Stimulated activated CD8-positive, alpha-beta memory T cell treated with anti-CD3 and anti-CD28 coated beads, Interleukin-7, amount 100 ng/mL, for 1 hour (primary cell): ENCODE measurements at regions not wholly inside any gene's neighbourhood (a gene's known extent, or its start where the extent isn't known, plus 50 kb on each side); places are given as distances from the start of the nearest gene placed in this dataset.
"Not testable (repeated sequence)": the region's sequence is repeated elsewhere in the genome, so short reads cannot be mapped to it uniquely, and the experiment has no call there.

Source experiments
- DNase-seq, 2 donors: peaks; one replicate each; pipeline ENCODE4 v3.0.0-alpha.2; 2020; ENCODE audit warnings: low read depth in 2 of 2

DNA sequence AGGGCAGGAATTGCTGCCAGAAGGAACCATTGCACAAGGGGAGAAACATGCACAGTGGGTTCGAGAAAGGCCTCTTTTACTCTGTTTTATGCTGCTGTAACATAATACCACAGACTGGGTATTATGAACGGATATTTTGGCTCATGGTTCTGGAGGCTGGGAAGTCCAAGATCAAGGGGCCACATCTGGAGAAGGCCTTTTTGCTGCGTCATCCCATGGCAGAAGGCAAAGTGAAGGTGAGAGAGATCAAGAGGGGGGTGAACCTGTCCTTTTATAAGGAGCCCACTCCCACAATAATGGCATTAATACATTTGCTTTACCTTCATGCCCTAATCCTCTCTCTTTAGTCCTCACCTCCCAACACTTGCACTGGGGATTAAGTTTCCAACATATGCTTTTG lies 136.9 kb upstream of the ALDH1B1 start:
- no peak for DNase-seq

DNA sequence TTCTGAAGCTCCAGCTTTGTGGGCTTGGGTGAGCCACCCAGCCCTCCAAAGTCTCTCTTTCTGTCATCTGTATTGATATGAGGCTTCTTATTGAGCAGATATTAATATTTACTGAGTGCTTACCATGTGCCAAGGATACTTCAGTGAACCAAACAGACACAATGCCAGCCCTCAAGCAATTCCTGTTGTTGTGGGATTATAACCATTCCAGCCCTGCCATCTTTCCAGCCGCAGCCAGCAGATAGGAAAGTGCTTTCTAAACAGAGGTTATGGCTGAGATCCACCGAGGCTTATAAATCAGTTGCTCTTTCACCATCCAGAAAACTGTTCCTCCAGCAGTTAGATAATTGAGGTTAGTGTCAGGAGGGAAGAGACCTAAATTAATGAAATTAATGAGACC lies 137.7 kb upstream of the ALDH1B1 start:
- DNase-seq = no peak

DNA sequence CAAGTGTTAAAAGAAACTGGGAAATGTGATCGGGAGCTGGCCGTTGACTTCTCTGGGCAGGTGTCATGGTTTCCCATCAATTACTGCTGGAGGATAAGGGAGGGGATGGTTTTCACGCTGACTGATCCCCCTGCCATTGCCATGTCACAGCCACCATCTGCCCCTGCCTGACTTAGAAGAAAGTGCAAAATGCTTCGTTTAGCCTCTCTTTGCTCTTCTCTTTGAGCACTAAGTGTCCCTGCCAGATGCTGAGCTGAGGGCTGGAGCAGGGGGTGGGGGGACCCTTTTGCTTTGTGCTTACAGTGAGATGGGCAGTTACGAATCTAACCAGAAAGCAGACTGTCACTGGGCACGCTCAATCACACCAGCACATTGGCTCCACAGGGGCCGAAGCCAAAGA lies 138.4 kb upstream of the ALDH1B1 start:
- DNase-seq = no peak

DNA sequence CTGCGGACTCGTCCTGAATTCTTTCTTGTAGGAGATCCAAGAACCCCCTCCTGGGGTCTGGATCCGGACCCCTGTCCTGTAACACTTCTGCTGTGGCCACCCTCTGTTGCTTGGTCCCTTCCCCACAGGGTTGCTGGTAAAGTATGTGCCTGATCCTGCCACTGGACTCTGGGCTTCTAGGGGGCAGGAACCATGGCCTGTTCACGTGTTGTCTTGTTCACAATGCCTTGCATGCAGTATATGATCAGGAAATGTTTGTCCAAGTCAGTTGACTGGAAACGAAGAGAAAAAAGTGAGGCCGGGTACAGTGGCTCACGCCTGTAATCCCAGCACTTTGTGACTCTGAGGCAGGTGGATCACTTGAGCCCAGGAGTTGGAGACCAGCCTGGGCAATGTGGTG lies 139.3 kb upstream of the ALDH1B1 start:
- no peak for DNase-seq

DNA sequence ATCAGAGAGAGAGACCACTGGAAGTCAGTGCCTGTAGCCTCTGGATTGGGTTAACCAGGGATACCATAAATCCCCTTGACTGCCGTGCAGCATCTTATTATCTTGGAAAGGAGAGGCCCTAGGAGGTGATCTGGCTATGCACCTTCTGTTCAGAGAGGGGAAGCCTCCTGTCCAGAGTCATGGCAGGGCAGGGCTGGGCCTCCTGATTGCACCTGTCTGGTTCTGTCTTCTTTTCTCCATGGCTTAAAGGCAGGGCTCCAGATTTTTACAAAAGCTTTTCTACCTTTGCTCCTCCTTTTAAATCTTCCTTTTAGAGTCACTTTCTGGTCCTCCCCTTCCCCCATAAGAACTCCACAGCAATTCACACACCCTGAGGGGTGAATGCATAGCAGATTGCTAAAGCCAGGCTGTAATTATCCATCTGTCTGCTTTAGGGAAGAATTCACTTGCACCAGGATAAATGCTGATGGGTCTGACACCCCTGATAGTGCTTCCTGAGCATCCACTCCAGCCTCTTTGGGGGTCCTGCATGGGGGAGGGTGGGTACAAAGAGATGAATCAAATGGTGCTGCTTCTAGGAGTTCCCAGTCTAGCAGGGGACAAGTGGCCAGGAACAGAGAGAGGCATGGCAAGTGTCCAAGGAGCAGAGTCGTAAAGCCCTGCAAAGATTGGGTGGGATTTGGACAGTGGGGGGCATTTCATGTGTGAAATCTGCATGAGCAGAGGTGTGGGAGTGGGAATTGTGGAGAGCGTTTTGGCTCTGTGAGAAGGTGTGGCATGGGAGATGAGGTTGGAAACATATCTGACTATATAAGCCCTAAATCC lies 141.3 kb upstream of the ALDH1B1 start:
- no peak for DNase-seq

DNA sequence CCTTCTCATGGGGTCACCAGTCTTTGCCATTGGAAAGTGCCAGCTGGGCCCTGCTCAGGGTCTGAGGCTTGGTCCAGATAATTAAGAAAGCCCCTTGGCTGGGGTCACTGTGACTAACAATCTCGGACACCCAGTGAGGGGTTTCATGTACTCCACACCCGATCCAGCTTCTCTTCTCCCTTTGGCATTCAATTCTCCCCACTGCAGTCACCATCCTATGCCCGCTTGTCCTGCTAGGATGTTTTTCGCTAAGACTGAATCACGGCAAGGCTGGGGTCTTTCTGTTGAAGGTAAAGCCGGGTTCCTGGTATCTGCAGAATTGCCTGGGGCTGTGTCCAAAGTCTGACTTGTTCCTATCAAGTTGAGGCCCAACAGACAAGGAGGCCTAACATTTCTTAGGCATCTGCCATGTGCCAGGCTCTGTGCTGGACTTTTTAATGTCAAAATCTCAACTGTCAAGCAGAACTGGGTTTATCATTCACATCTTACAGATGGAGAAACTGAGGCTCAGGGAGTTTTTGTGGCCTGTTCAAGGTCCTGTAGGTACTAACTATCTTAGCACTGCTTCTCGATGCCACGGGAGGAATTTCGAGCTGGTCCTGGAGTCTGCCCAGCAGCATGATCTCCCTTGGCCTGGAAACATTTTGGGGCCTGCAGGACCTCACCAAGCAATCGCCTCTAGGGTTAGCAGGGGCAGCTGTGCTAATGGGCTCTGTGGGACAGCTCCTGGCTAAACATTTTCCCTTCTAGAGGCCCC lies 142.0 kb upstream of the ALDH1B1 start:
- no peak for DNase-seq

DNA sequence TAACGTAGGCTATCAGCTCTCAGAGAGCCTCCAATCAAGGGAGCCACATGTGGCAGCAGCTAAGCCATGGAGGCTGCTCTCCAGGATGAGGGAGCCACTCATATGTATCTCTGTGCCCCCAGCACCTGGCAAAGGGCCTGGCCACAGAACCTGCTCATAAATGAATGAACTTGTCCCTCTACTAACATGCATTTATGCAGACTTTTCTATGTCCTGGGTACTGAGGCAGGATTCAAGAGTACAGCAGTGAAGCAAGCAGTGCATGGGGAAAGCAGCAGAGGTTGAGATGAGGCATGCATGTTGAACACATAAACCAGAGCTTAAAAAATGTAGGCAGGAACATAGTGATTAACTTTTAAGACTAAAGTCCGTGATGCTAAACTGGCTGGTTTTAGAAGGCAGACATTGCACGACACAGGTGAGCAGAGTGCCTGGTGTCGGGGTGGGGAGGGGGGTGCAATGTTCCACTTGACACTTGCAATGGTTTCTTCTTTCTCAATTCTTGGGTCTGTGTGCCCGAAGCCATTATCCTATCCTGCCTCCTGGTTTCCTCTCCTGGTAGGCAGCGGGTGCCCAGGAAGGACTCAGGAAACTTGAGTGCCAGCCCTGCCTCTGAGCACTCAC lies 142.8 kb upstream of the ALDH1B1 start:
- DNase-seq = no peak

DNA sequence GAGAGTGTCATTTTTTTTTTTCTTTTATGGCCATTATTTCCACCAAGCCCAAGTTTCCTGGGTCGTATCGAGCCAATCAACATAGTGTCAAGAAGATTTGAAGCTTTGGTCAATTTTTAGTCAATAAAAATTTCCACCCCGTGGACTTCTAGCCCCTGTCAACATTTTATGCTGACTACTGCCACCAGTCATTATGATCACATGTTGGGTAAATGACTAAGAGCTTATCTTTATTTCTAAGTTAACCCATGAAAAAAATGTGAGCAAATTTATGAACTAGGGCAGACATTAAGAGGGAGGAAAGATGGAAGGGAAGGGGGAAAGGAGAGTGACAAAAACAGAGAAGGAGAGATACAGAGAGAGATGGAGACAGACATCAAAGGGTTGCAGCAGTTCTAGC lies 143.5 kb upstream of the ALDH1B1 start:
- DNase-seq = no peak

DNA sequence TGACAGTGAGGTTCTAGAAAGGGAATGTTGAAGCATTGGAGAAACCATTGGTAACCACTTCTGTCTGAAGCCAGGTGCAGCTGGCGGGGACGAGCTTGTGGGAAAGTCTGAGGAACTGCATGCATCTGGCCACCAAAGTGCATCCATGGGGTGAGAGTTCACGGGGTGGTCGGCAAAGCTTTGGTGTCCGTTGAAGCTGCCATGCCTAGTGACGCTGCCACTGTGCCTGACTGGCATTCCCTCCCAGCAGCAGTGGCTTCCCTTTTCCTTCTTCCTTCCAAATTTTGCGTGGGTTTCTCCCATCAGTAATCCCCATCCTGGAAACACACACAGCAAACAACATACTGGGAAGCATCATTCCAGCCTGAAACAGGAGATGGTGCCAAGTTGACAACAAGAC lies 145.7 kb upstream of the ALDH1B1 start:
- no peak for DNase-seq

DNA sequence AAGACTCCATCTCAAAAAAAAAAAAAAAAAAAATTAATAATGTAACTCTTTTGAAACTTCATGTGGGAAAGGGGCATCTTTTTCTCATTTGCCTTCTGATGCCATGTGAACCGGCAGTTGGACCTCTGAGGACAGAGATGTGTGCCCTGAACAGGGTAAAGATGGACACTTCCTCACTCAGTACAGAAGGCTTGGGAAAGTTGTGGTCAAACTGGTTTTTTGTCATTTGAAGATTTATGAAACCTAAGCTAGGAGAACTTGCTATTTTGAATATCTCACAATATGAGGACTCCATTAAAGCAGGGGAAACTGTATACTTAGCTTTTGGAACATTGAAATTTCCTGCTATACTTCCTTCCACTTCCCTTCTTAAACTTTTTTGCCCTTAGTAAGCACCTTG lies 147.5 kb upstream of the ALDH1B1 start:
- no peak for DNase-seq

DNA sequence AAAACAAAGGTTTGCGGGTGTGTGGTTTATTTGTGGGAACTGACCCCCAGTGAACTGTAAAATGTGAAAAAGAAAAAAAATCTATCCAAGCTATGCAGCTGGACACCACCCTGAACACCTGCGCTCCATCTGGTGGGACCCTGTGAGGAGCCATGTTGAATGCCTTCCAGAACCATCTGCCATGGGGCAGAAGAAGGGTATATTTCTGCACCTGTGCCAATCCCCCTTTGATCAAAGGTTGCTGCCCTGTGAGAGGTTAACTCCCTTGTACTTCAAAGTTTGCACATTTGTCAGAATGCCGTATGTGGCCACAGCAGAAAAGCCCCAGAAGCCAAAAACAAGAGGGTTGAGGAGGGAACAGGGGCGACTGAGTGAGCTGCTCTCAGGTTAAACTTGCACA lies 148.5 kb upstream of the ALDH1B1 start:
- DNase-seq = no peak

DNA sequence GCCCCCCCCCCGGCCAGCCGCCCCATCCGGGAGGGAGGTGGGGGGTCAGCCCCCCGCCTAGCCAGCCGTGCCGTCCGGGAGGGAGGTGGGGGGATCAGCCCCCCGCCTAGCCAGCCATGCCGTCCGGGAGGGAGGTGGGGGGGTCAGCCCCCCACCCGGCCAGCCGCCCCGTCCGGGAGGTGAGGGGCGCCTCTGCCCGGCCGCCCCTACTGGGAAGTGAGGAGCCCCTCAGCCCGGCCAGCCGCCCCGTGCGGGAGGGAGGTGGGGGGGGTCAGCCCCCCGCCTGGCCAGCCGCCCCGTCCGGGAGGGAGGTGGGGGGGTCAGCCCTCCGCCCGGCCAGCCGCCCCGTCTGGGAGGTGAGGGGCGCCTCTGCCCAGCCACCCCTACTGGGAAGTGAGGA lies 150.4 kb upstream of the ALDH1B1 start:
- not testable (repeated sequence) for DNase-seq

DNA sequence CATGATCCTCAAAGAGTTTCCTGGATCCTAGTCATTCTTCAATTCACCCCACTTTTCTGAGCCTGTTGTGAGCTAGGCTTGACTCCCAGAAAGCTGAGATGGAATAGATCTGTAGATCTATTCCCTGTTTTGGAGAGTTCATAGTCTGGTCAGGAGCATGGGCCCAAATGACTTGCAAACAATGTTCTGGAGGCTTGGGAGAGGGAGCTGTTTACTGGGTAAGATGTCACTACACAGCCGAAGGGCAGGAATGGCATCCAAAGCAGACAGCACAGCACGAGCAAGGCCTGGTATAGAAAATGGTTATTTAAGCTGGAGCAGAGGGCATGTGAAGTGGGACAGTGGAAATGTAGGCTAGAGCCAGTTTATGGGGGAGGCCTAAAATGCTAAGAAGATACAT lies 152.5 kb upstream of the ALDH1B1 start:
- no peak for DNase-seq

DNA sequence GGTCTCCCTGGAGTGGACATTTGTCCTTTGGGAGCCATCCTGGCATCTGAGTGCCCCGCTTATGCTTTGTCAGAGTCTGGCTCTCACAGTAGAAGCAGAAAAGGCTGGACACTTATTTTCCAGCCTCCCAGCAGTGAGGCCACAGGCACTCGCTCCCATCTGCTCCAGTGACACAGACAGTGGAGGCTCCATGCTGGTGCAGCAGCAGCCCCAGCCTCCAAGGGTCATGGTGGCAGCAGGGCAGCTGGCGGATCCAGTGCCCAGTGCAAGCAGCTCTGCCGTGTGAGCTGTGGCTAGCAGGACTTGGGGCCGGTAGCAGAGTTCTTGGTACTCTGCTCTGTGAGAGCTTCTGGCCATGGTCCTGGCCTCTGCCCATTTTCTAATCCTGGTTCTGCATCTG lies 157.3 kb upstream of the ALDH1B1 start:
- DNase-seq = no peak

DNA sequence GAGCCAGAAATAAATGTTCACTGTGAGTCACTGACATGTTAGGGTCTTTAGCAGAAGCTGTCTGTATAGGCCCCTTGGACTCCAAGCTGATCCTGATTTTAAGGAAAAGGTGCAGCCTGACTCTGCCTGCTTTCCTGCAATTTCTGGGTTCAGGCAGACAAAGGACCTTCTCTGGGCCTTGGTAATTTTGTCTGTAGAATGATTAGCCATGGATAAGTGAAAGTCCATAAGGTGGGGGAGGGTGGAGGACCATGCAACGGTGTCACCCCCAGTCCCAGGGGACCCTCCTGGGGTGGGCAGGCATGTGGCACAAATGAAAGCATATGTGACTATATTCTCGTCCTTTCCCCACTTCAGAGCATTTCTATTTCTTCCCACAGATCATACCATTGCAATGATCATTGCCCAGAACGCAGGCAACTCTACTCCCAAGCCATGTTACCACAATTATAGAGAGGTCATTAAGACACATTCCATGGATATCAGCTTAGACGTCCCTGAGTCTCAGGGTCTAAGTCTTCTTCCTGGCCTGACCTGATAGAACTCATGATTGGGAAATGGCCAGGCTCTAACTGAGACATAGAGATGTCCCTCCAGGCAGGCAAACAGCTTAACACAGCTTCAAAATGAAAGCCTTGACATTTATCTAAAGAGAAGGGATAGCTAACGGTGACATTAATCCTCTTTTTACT lies 157.9 kb upstream of the ALDH1B1 start:
- no peak for DNase-seq

DNA sequence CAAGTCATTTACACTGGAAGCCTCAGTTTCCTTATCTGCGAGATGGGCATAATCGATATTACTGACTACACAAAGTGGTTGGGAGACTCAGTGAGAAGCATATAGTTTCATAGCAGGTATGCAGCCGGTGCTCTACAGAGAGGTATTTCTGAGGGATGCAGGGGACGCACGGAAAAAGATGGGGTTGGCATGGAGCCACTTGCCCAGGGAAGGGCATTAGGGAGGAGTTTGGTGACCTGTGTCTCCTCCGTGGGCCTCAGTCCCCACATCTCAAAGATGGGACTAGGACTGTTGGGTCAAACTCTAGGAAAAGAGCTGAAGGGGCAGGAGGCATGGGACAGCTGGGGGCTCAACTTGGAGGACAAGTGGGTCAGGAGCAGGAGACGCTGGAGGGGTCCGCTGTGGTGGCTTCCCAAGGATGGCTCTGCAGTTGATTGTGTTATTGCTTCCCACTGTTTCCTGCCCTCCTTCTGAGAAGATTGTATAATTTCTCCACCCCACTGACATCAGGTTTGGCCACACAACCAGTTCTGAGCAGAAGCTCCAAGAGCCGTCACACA lies 158.6 kb upstream of the ALDH1B1 start:
- no peak for DNase-seq

DNA sequence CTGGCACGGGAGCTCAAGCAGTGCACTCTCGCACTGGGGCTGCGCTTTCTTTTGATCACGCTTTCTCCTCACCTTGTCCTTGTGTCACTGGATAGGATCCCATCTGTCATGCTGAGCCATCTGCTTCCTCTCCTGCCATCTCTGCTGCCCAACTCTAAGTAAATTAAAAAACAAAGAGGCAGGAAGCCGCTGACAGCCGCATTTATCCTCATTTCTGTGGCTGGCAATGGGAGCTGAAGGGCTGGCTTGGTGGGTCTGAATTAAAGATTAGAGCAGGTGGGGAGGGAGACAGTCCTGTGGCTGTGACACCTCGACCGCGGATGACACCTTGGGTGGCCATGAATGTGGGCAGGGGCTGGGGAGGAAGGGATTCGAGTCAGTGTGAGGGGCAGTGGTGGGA lies 159.2 kb upstream of the ALDH1B1 start:
- DNase-seq = no peak

DNA sequence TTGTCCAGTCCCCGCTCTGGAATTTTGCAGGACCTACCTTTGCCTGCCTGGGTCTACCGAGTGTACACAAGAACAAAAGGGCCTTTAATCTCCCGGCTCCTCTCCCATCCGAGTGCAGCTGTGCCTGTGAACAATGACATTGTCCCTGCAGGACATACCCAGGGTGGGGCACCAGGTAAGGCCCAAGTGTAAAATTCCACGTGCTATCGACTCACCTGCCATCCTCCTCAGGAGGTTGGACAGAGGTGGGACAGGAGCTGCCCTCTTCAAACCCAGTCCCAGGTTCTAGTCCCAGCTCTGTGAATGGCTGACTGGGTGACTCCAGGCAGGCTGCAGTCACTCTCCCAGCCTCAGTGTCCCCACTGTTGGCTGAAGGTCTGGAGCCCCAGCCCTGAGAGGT lies 159.6 kb upstream of the ALDH1B1 start:
- no peak for DNase-seq

DNA sequence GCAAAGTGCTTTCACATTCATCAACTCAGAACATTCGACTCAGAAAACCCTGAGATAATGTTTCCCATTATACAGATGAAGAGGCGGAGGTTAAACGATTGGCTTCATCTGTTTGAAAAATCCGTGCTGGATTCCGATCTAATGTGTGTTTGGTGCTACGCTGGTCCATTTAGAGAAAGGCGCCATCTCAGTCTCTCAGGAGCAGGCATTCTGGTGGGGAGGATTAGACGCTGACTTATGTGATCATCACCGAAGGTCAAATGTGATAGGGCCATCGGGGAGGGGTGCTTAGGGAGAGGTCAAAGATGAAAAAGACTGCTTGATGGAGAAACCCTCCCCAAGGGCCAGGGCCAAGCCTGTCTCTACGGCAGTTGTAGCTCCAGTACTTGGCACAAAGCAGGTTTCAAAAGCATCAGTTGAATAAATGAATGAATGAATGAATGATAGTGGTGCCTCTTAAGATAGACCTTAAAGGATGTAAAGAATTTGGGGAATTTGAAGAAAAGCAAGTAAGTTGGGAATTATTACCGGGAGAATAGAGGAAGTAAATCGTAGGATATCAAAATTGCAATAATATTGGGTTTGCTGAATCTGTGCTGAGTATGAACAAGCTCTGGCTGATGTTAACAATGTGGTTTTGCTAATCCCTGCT lies 160.6 kb upstream of the SHB start:
- no peak for DNase-seq

DNA sequence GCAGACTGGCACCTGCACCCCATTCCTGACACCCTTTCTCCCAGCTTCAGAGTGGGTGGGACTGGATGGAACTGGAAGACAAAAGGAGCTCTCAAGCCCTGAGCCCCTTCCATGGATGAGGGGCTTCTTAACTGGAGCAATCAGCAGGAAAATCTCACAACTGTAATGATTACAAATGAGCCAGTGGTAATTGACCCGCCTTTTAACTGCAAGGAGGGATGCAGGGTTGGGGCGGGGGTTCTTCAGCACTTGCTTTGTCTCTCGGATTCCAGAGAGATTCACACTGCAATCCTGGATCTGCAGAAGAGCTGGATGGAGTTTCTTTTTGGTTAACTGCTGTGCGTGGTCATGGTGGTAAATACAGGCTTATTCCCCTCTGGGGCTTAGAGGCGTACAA lies 160.1 kb upstream of the SHB start:
- no peak for DNase-seq

DNA sequence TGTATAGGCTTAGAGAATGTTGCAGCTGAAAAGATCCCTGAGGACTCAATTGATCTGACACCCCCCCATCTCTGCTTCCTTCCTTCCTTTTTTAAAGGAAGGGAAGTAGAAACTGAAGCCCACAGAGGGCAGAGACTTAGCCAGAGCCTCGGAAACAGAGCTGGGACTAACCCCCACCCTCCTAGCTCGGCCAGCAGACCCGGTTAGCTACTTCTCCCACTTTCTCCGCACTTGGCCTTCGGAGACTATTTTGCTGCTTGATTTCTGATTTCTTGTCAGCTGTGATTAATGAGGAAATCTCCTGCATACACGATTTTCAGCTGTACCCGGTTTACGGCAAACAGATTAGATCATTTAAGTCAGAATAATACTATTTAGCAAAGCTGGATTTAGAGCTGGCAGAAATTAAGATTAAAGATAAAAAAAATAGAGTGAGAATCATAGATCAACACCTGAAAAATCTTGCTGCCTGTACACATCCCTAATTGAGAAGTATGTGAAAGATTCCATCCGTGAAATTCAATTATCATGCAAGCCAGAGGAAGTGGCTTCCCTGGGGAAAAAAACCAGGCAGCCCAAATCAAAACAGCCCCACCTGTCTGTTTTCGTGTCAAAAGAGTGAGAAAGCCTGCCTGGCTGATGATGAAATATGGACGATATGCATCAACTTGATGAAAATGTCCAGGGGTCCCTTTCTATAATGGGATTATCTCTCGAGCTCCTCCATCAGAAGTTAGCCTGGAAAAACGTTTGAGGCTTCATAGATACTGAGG lies 159.5 kb upstream of the SHB start:
- no peak for DNase-seq
